ENCODE measurements at regions not wholly inside any gene's neighbourhood (a gene's known extent, or its start where the extent isn't known, plus 50 kb on each side); places are given as distances from the start of the nearest gene placed in this dataset.

GRCh38 chr3:40689837-40690236 is 165.1 kb downstream of the ZNF621 start:
- Histone ChIP-seq H3K23me2 (ENCODE audit: insufficient read length, low read depth, low read length, poor library complexity, severe bottlenecking) (no peaks in the 10 kb centered on the region), H3K79me2 (ENCODE audit: insufficient read depth, low read length) (no peaks in the 10 kb centered on the region), H2BK120ac (ENCODE audit: low read depth, low read length, poor library complexity, severe bottlenecking) (no peak overlapping the region), H3K4ac (ENCODE audit: low read depth, low read length) (no peak overlapping the region), H4K20me1 (ENCODE audit: control insufficient read depth, insufficient read depth, insufficient read length) (no peaks in the 10 kb centered on the region), H3K9me3 (ENCODE audit: control insufficient read depth, low read depth, low read length) (no peaks in the 10 kb centered on the region), H2BK5ac (ENCODE audit: insufficient read length, low read length) (no peak overlapping the region), H3K79me1 (ENCODE audit: insufficient read depth, low read depth, low read length, poor library complexity, severe bottlenecking) (no peaks in the 10 kb centered on the region), H3T11ph (ENCODE audit: low read length) (no peak overlapping the region), H3K4me1 (ENCODE audit: insufficient read depth, low read length) (no peaks in the 10 kb centered on the region), H3K4me2 (ENCODE audit: insufficient read depth, insufficient read length, low read length) (no peak overlapping the region), H3K23ac (ENCODE audit: insufficient read length, low read depth, low read length) (no peak overlapping the region), H4K8ac (replicated peaks; ENCODE audit: insufficient read length, low read depth, low read length) (no peak overlapping the region), H3K56ac (ENCODE audit: insufficient read length, low read depth, low read length) (no peak overlapping the region), H2BK12ac (ENCODE audit: insufficient read length, low read depth, low read length) (no peak overlapping the region), H3K18ac (ENCODE audit: insufficient read length, low read depth, low read length) (no peak overlapping the region), H3K14ac (ENCODE audit: insufficient read depth, low read length) (no peak overlapping the region), H4K5ac (ENCODE audit: insufficient read length, low read depth, low read length) (no peak overlapping the region), H4K91ac (ENCODE audit: insufficient read length, low read depth, low read length) (no peak overlapping the region), H2BK15ac (ENCODE audit: low read depth, low read length) (no peak overlapping the region), H3K9ac (ENCODE audit: extremely low read depth, insufficient read length, low read length) (no peak overlapping the region), H2AFZ (ENCODE audit: low read length) (no peak overlapping the region), H3K27me3 (ENCODE audit: insufficient read depth, low read length) (no peaks in the 10 kb centered on the region), H2BK20ac (ENCODE audit: low read depth, low read length, poor library complexity, severe bottlenecking) (no peak overlapping the region), H3K27ac (ENCODE audit: insufficient read length, low read depth, low read length) (no peak overlapping the region), H2AK5ac (ENCODE audit: insufficient read length, low read length) (no peak overlapping the region)
- no peak overlapping the region for H3K4me3 Mint-ChIP-seq
- no peak for TF ChIP-seq CTCF (conservative IDR thresholded peaks at IDR 0.05)
- no peaks in the 10 kb centered on the region; the same call in 1 of the 2 replicates for H3K27me3 Mint-ChIP-seq (ENCODE audit: low read depth)
- no peaks in the 10 kb centered on the region for H3K9me3 Mint-ChIP-seq
- H3K27ac Mint-ChIP-seq = no peak overlapping the region
- no CpG with 5 or more reads among the region's 1 CpG for WGBS (ENCODE audit: extremely low coverage, insufficient read length, low lambda C conversion rate)
- no peak for DNase-seq
- H3K36me3 Mint-ChIP-seq (ENCODE audit: insufficient read depth in 1 of 3, low read depth in 3 of 3) = no peaks in the 10 kb centered on the region
- H3K4me1 Mint-ChIP-seq = peaks cover 3 to 6% of the 10 kb centered on the region in 2 experiments; a peak in 1 of 4 replicates

Data from H9 (cell line).